IMR-90 (cell line): ENCODE measurements at regions not wholly inside any gene's neighbourhood (a gene's known extent, or its start where the extent isn't known, plus 50 kb on each side); places are given as distances from the start of the nearest gene placed in this dataset.

Source experiments
- ATAC-seq: fragments of 200-7000 bp; cut with Tn5 transposase; 2 replicates; pipeline ENCODE4 v1.9.1; 2020; ENCODE audit warnings: low read depth, mild to moderate bottlenecking, moderate library complexity
- BruUV-seq: library from RNA; stranded (reverse); fragments of 400-500 nt; replicated peaks from 2 replicates; lab custom pipeline; 2021; lab: Mats Ljungman, UMichigan
- CTCF ChIA-PET: fragments of 300-600 bp; formaldehyde crosslinking; extraction: SDS; loops from one replicate; lab custom pipeline; 2021; ENCODE audit warnings: antibody characterized with exemption; lab: Yijun Ruan, JAX
- POLR2A ChIA-PET: fragments of 300-600 bp; sonication (Branson Sonifier 250); formaldehyde crosslinking; loops from one replicate; lab custom pipeline; 2022; ENCODE audit warnings: antibody characterized with exemption; ENCODE audit not compliant: unreplicated experiment; lab: Charles Lee
- DNase-seq: peaks from one replicate; pipeline ENCODE4 v3.0.0; 2013
- H2AFZ ChIP-seq: replicated peaks from 2 replicates; pipeline ENCODE3; 2013; ENCODE audit warnings: low read length, mild to moderate bottlenecking; ENCODE audit not compliant: poor library complexity
- H2AK5ac ChIP-seq: 2 replicates; pipeline ENCODE4 v1.6.1; 2013; ENCODE audit warnings: low read depth, low read length, inconsistent platforms
- H2AK9ac ChIP-seq: replicated peaks from 2 replicates; pipeline ENCODE3; 2013; ENCODE audit warnings: mild to moderate bottlenecking, low read depth, low read length, moderate library complexity; ENCODE audit not compliant: poor library complexity
- H2BK120ac ChIP-seq: 2 replicates; pipeline ENCODE4 v1.6.1; 2013; ENCODE audit warnings: low read depth, low read length, inconsistent platforms
- H2BK15ac ChIP-seq: 3 replicates; pipeline ENCODE4 v1.6.1; 2013; ENCODE audit warnings: low read depth, low read length, inconsistent platforms
- H2BK20ac ChIP-seq: 2 replicates; pipeline ENCODE4 v1.6.1; 2013; ENCODE audit warnings: low read depth, mild to moderate bottlenecking, inconsistent platforms, low read length, moderate library complexity
- H2BK5ac ChIP-seq: 2 replicates; pipeline ENCODE4 v1.6.1; 2013; ENCODE audit warnings: mild to moderate bottlenecking, low read depth, low read length, inconsistent platforms; ENCODE audit not compliant: poor library complexity, severe bottlenecking
- H3K14ac ChIP-seq: replicated peaks from 2 replicates; pipeline ENCODE4 v1.6.1; 2013; ENCODE audit warnings: low read depth, low read length, inconsistent platforms
- H3K18ac ChIP-seq: 2 replicates; pipeline ENCODE4 v1.6.1; 2013; ENCODE audit warnings: low read depth, low read length, control low read depth
- H3K23ac ChIP-seq: 2 replicates; pipeline ENCODE4 v1.6.1; 2013; ENCODE audit warnings: low read depth, low read length, inconsistent platforms
- H3K27ac ChIP-seq: 2 replicates; pipeline ENCODE4 v1.5.1; 2013; ENCODE audit warnings: mild to moderate bottlenecking, control low read depth, low read length; ENCODE audit not compliant: insufficient read depth
- H3K27me3 ChIP-seq: 2 replicates; pipeline ENCODE4 v1.6.1; 2013; ENCODE audit warnings: low read length; ENCODE audit not compliant: control insufficient read depth, insufficient read depth
- H3K36me3 ChIP-seq: 2 replicates; pipeline ENCODE4 v1.6.1; 2013; ENCODE audit warnings: low read length, mixed read lengths; ENCODE audit not compliant: control insufficient read depth, insufficient read depth
- H3K4ac ChIP-seq: 2 replicates; pipeline ENCODE4 v1.6.1; 2013; ENCODE audit warnings: low read depth, low read length, inconsistent platforms
- H3K4me1 ChIP-seq: 2 replicates; pipeline ENCODE4 v1.6.1; 2013; ENCODE audit warnings: low read length, mixed read lengths; ENCODE audit not compliant: control insufficient read depth, insufficient read depth
- H3K4me2 ChIP-seq: 2 replicates; pipeline ENCODE4 v1.6.1; 2013; ENCODE audit warnings: low read depth, mild to moderate bottlenecking, control low read depth, low read length, moderate library complexity
- H3K4me3 ChIP-seq: 2 replicates; pipeline ENCODE4 v1.5.1; 2013; ENCODE audit warnings: low read depth, mild to moderate bottlenecking, control low read depth, low read length, moderate library complexity; ENCODE audit not compliant: insufficient read depth
- H3K56ac ChIP-seq: 2 replicates; pipeline ENCODE4 v1.6.1; 2013; ENCODE audit warnings: low read length, inconsistent platforms; ENCODE audit not compliant: insufficient read depth; ENCODE audit errors: extremely low read depth
- H3K79me1 ChIP-seq, 2 experiments: 2 replicates each; pipeline ENCODE4 v1.6.1; 2013; ENCODE audit warnings: low read length in 2 of 2, inconsistent platforms in 1 of 2, low read depth in 1 of 2
- H3K9ac ChIP-seq: 2 replicates; pipeline ENCODE4 v1.6.1; 2013; ENCODE audit warnings: low read depth, low read length, control low read depth
- H3K9me1 ChIP-seq: 2 replicates; pipeline ENCODE4 v1.6.1; 2013; ENCODE audit warnings: low read length, inconsistent platforms; ENCODE audit not compliant: insufficient read depth
- H3K9me3 ChIP-seq: 2 replicates; pipeline ENCODE4 v1.6.1; 2013; ENCODE audit warnings: low read length; ENCODE audit not compliant: control insufficient read depth, insufficient read depth
- H4K20me1 ChIP-seq: 2 replicates; pipeline ENCODE4 v1.6.1; 2013; ENCODE audit warnings: low read length, inconsistent platforms; ENCODE audit not compliant: insufficient read depth
- H4K5ac ChIP-seq: 2 replicates; pipeline ENCODE4 v1.6.1; 2013; ENCODE audit warnings: mild to moderate bottlenecking, low read depth, low read length, control low read depth
- H4K8ac ChIP-seq, 2 experiments: 2 replicates each; pipeline ENCODE4 v1.6.1; 2013; ENCODE audit warnings: low read depth in 2 of 2, low read length in 2 of 2, control low read depth in 1 of 2, inconsistent platforms in 1 of 2
- H4K91ac ChIP-seq: 2 replicates; pipeline ENCODE4 v1.6.1; 2013; ENCODE audit warnings: low read depth, low read length, inconsistent platforms; ENCODE audit not compliant: insufficient read depth
- BHLHE40 ChIP-seq: fragments of 150-350 bp; IDR thresholded peaks from 2 replicates; pipeline ENCODE4 v1.6.1; 2016; ENCODE audit warnings: mild to moderate bottlenecking, low read depth, low read length
- CEBPB ChIP-seq: IDR thresholded peaks from 2 replicates; pipeline ENCODE4 v1.6.1; 2012; ENCODE audit warnings: low read depth, low read length, improper control_type of control experiment
- CHD1 ChIP-seq: IDR thresholded peaks from 2 replicates; pipeline ENCODE4 v1.6.1; 2012; ENCODE audit warnings: low read depth, low read length, improper control_type of control experiment
- FOS ChIP-seq: fragments of 150-350 bp; IDR thresholded peaks from 2 replicates; pipeline ENCODE4 v1.6.1; 2016; ENCODE audit warnings: low read depth, low read length
- MAFK ChIP-seq: IDR thresholded peaks from 2 replicates; pipeline ENCODE4 v1.6.1; 2012; ENCODE audit warnings: low read depth, low read length, improper control_type of control experiment
- MAZ ChIP-seq: IDR thresholded peaks from 2 replicates; pipeline ENCODE4 v1.6.1; 2012; ENCODE audit warnings: low read depth, mild to moderate bottlenecking, low read length, improper control_type of control experiment, moderate library complexity, borderline replicate concordance
- MXI1 ChIP-seq: IDR thresholded peaks from 2 replicates; pipeline ENCODE4 v1.6.1; 2012; ENCODE audit warnings: low read depth, mild to moderate bottlenecking, low read length, moderate library complexity, borderline replicate concordance
- NFE2L2 ChIP-seq: fragments of 150-350 bp; IDR thresholded peaks from 2 replicates; pipeline ENCODE4 v1.6.1; 2016; ENCODE audit warnings: low read depth, mild to moderate bottlenecking, low read length
- POLR2A ChIP-seq: IDR thresholded peaks from 2 replicates; pipeline ENCODE4 v1.6.1; 2012; ENCODE audit warnings: mild to moderate bottlenecking, low read depth, low read length
- RAD21 ChIP-seq: IDR thresholded peaks from 2 replicates; pipeline ENCODE4 v1.6.1; 2012; ENCODE audit warnings: low read length, improper control_type of control experiment
- RCOR1 ChIP-seq: IDR thresholded peaks from 2 replicates; pipeline ENCODE4 v1.6.1; 2012; ENCODE audit warnings: mild to moderate bottlenecking, low read length, improper control_type of control experiment; ENCODE audit not compliant: insufficient replicate concordance
- RFX5 ChIP-seq: IDR thresholded peaks from 2 replicates; pipeline ENCODE4 v1.8.0; 2012; ENCODE audit warnings: low read depth, mild to moderate bottlenecking, low read length, moderate library complexity
- SMC3 ChIP-seq: fragments of 150-350 bp; IDR thresholded peaks from 2 replicates; pipeline ENCODE4 v1.6.1; 2016; ENCODE audit warnings: low read depth, mild to moderate bottlenecking, antibody characterized with exemption, low read length, moderate library complexity
- WGBS, 2 experiments: methylation state at CpG; one replicate each; pipeline versions ENCODE4 v1.1.5 to v1.1.7; 2013; ENCODE audit warnings: missing lambda C conversion rate in 2 of 2; ENCODE audit not compliant: insufficient read length in 1 of 2; ENCODE audit errors: extremely low coverage in 2 of 2; 5-methylcytosine and 5-hydroxymethylcytosine counted together
- dilution Hi-C: fragments of 300-500 bp; cut with HindIII; formaldehyde crosslinking; loops from one replicate; pipeline ENCODE4 v1.14.3; 2018; ENCODE audit warnings: low sequenced_read_pairs; ENCODE audit not compliant: unreplicated experiment
- in situ Hi-C: fragments of 300-500 bp; cut with MboI; formaldehyde crosslinking; loops from 3 replicates; pipeline ENCODE4 v1.14.3; 2019; ENCODE audit warnings: low sequenced_read_pairs, inconsistent platforms, mixed read lengths
- intact Hi-C: fragments of 100-400 bp; cut with micrococcal nuclease; formaldehyde crosslinking; loops from 2 replicates; pipeline ENCODE4 v1.10.0; 2022
- TF ChIP-seq, protein P1 (sequence below): conservative IDR thresholded peaks from 2 replicates; pipeline ENCODE4 v1.5.1; 2012; ENCODE audit warnings: mild to moderate bottlenecking, low read depth, low read length, improper control_type of control experiment
- TF ChIP-seq, protein P2 (sequence below): fragments of 150-350 bp; IDR thresholded peaks from 2 replicates; pipeline ENCODE4 v1.6.1; 2017; ENCODE audit warnings: mild to moderate bottlenecking, antibody characterized with exemption, low read length, low read depth
- TF ChIP-seq, protein P3 (sequence below): fragments of 150-350 bp; IDR thresholded peaks from 2 replicates; pipeline ENCODE4 v1.6.1; 2016; ENCODE audit warnings: low read depth, mild to moderate bottlenecking, low read length, moderate library complexity, borderline replicate concordance

DNA sequence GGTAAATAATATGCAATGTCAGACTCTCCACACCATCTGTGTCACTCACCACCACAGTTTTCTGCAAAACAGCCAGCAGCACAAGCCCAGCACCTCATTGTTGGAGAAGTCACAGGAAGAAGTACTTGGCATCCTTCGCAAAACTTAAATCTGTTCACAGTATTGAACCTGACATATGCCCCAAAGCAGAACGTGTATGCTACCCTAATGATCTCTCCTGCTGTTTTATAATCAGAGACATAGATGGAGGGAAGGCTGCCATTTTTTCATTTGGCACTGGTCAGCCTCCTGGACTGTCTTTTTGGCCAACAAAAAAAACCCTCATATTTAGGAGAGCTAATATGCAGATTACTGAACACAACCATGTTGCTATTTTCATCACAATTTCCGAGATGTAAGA is 1272.9 kb downstream of the ROBO1 start:
- Histone ChIP-seq H3K79me1 (no peaks in the 10 kb centered on the region), H3K4me2 (no peak overlapping the region), H3K4ac (no peak overlapping the region), H3K9me1 (no peaks in the 10 kb centered on the region), H3K27me3 (no peaks in the 10 kb centered on the region), H3K36me3 (no peaks in the 10 kb centered on the region), H2BK20ac (no peak overlapping the region), H3K27ac (no peak overlapping the region), H2BK15ac (no peak overlapping the region), H4K8ac (no peak overlapping the region), H3K9me3 (no peaks in the 10 kb centered on the region), H3K4me1 (no peaks in the 10 kb centered on the region), H4K91ac (no peak overlapping the region), H4K5ac (no peak overlapping the region), H3K56ac (no peak overlapping the region), H4K20me1 (no peaks in the 10 kb centered on the region), H3K23ac (no peak overlapping the region), H3K14ac (no peak overlapping the region), H2BK5ac (no peak overlapping the region), H3K9ac (no peak overlapping the region), H2AK9ac (no peak overlapping the region), H3K4me3 (no peak overlapping the region), H2BK120ac (no peak overlapping the region), H3K18ac (no peak overlapping the region), H2AFZ (no peak overlapping the region), H2AK5ac (no peak overlapping the region)
- ChIA-PET POLR2A (no interaction called here), CTCF (interaction anchor here (0.6 kb wide), 1 partner anchor 11 kb away, joined by 4 read pairs; no protein-coding TSS in a partner anchor)
- in situ Hi-C loops (no loop called here), intact Hi-C loops (no loop called here), dilution Hi-C loops (no loop called here)
- BruUV-seq, result no TSS peak
- WGBS, 2 experiments, result no CpG with 5 or more reads among the region's 3 CpGs
- DNase-seq, result no peak
- ATAC-seq, result no peak
- TF ChIP-seq MAFK, result no peak
- TF ChIP-seq, protein P1, sequence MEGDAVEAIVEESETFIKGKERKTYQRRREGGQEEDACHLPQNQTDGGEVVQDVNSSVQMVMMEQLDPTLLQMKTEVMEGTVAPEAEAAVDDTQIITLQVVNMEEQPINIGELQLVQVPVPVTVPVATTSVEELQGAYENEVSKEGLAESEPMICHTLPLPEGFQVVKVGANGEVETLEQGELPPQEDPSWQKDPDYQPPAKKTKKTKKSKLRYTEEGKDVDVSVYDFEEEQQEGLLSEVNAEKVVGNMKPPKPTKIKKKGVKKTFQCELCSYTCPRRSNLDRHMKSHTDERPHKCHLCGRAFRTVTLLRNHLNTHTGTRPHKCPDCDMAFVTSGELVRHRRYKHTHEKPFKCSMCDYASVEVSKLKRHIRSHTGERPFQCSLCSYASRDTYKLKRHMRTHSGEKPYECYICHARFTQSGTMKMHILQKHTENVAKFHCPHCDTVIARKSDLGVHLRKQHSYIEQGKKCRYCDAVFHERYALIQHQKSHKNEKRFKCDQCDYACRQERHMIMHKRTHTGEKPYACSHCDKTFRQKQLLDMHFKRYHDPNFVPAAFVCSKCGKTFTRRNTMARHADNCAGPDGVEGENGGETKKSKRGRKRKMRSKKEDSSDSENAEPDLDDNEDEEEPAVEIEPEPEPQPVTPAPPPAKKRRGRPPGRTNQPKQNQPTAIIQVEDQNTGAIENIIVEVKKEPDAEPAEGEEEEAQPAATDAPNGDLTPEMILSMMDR, result no peak
- TF ChIP-seq, protein P2, sequence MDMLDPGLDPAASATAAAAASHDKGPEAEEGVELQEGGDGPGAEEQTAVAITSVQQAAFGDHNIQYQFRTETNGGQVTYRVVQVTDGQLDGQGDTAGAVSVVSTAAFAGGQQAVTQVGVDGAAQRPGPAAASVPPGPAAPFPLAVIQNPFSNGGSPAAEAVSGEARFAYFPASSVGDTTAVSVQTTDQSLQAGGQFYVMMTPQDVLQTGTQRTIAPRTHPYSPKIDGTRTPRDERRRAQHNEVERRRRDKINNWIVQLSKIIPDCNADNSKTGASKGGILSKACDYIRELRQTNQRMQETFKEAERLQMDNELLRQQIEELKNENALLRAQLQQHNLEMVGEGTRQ, result no peak
- TF ChIP-seq RAD21, result no peak
- no peak for TF ChIP-seq CHD1
- no peak for TF ChIP-seq MAZ
- no peak for TF ChIP-seq RCOR1
- no peak for TF ChIP-seq CEBPB
- no peak for TF ChIP-seq NFE2L2
- TF ChIP-seq, protein P3, sequence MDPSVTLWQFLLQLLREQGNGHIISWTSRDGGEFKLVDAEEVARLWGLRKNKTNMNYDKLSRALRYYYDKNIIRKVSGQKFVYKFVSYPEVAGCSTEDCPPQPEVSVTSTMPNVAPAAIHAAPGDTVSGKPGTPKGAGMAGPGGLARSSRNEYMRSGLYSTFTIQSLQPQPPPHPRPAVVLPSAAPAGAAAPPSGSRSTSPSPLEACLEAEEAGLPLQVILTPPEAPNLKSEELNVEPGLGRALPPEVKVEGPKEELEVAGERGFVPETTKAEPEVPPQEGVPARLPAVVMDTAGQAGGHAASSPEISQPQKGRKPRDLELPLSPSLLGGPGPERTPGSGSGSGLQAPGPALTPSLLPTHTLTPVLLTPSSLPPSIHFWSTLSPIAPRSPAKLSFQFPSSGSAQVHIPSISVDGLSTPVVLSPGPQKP, result no peak
- TF ChIP-seq MXI1, result no peak
- TF ChIP-seq RFX5, result no peak
- TF ChIP-seq FOS, result no peak
- TF ChIP-seq BHLHE40, result no peak
- TF ChIP-seq SMC3, result no peak
- no peak for TF ChIP-seq POLR2A
